ENCODE measurements at regions not wholly inside any gene's neighbourhood (a gene's known extent, or its start where the extent isn't known, plus 50 kb on each side); places are given as distances from the start of the nearest gene placed in this dataset.
A peak's percentile ranks its signal among the peaks of the same experiment; 100 is the strongest.

GRCh38 chr1:30379684-30380624 lies 343.4 kb downstream of the MATN1 start:
- H3K4me2 ChIP-seq (ENCODE audit: low read depth, low read length), result peak overlapping the region; percentile 61
- no peak overlapping the region for H3K9ac ChIP-seq (ENCODE audit: insufficient read depth, low read depth, low read length)
- no TSS peak for BruUV-seq (replicated peaks)
- H3K9me3 ChIP-seq (ENCODE audit: low read length), result no peaks in the 10 kb centered on the region
- peaks cover 0 to 3% of the 10 kb centered on the region in 2 experiments; a peak in 1 of 5 replicates for H3K27me3 ChIP-seq (ENCODE audit: control insufficient read depth in 1 of 2, insufficient read depth in 2 of 2, low read length in 2 of 2)
- no peaks in the 10 kb centered on the region for H3K36me3 ChIP-seq (replicated peaks in 1 of 2; ENCODE audit: control insufficient read depth in 1 of 2, insufficient read depth in 2 of 2, low read length in 2 of 2)
- peaks cover 14% of the 10 kb centered on the region for H3K4me1 ChIP-seq (ENCODE audit: insufficient read depth, low read length)
- no peak overlapping the region for H3K27ac ChIP-seq (ENCODE audit: extremely low read length, insufficient read depth, low read length)
- no peaks in the 10 kb centered on the region for H4K20me1 ChIP-seq (ENCODE audit: insufficient read depth, low read length)
- intact Hi-C loops (cut with micrococcal nuclease; ENCODE audit: unreplicated experiment), result no loop called here
- peak overlapping the region in 1 of 3 experiments; percentile 36; a peak in 1 of 6 replicates for H3K4me3 ChIP-seq (replicated peaks in 1 of 3; ENCODE audit: insufficient read depth in 1 of 3, low read depth in 2 of 3, low read length in 3 of 3)
- ChIA-PET POLR2A (no interaction called here), CTCF (ENCODE audit: low intra/inter-chr PET ratio, low total read pairs) (interaction anchor here (1.3 to 1.4 kb wide), 2 partner anchors 587 to 1144 kb away, joined by 4 to 7 read pairs; partner anchors contain the start of gene PTPRU)
- ATAC-seq, result peak; percentile 96
- H2AFZ ChIP-seq (ENCODE audit: low read length), result no peak overlapping the region
- FAIRE-seq, result peak; percentile 72
- in situ Hi-C loops (cut with HindIII; ENCODE audit: extremely low pct_ligation_motif_present, low pct_unique_long_range_greater_than_20kb), result no loop called here
- WGBS (ENCODE audit: low lambda C conversion rate), result 14% methylated on average over 11 of the region's 13 CpGs
- DNase-seq (ENCODE audit: low spot score), result peak; percentile 49
- H3K79me2 ChIP-seq (ENCODE audit: insufficient read depth, low read length), result no peaks in the 10 kb centered on the region
- TF ChIP-seq ZSCAN22 (CRISPR knock-in tag; IDR thresholded peaks at IDR 0.05) (no peak), ELF1 (CRISPR knock-in tag; IDR thresholded peaks at IDR 0.05) (peak; percentile 39; the same call in 1 of the 2 replicates), CTCF (CRISPR knock-in tag; IDR thresholded peaks at IDR 0.05) (peak; percentile 83), ZNF121 (CRISPR knock-in tag; IDR thresholded peaks at IDR 0.05) (0 out of 2 replicates have a peak, but pooled peaks have one; percentile 19), ZNF430 (CRISPR knock-in tag; IDR thresholded peaks at IDR 0.05) (no peak), PRDM10 (CRISPR knock-in tag; IDR thresholded peaks at IDR 0.05; ENCODE audit: low read depth) (no peak), STAT6 (CRISPR knock-in tag; IDR thresholded peaks at IDR 0.05; ENCODE audit: borderline replicate concordance) (no peak), HNRNPL (IDR thresholded peaks at IDR 0.05; ENCODE audit: low read depth, low read length) (0 out of 2 replicates have a peak, but pooled peaks have one; percentile 31), ZBTB3 (CRISPR knock-in tag; IDR thresholded peaks at IDR 0.05; ENCODE audit: borderline replicate concordance, low read depth) (no peak), ZFP91 (CRISPR knock-in tag; IDR thresholded peaks at IDR 0.05; ENCODE audit: borderline replicate concordance) (peak; percentile 57; the same call in 1 of the 2 replicates), SMC3 (IDR thresholded peaks at IDR 0.05; ENCODE audit: low read length) (peak; percentile 54; the same call in 1 of the 2 replicates), ZNF501 (CRISPR knock-in tag; IDR thresholded peaks at IDR 0.05) (peak; percentile 59; the same call in 1 of the 2 replicates)
